CD4-positive, CD25-positive, alpha-beta regulatory T cell (primary cell): ENCODE measurements at regions not wholly inside any gene's neighbourhood (a gene's known extent, or its start where the extent isn't known, plus 50 kb on each side); places are given as distances from the start of the nearest gene placed in this dataset.

Experiments used
- ATAC-seq, 2 donors: fragments of 150-1000 bp; cut with Tn5 transposase; one replicate each; pipeline ENCODE4 v1.10.0; 2021; ENCODE audit warnings: low read depth in 2 of 2, moderate number of reproducible peaks in 2 of 2, moderate library complexity in 1 of 2
- DNase-seq, 3 donors: peaks; one replicate each; pipeline versions ENCODE4 v3.0.0 to v3.0.0-alpha.2; 2012 to 2022; ENCODE audit warnings: mixed read lengths in 1 of 3
- H3K27ac ChIP-seq: one replicate; pipeline ENCODE4 v1.7.0; 2013; ENCODE audit warnings: mild to moderate bottlenecking, low read length; ENCODE audit not compliant: insufficient read depth, poor library complexity, severe bottlenecking
- H3K27me3 ChIP-seq: one replicate; pipeline ENCODE4 v1.7.0; 2013; ENCODE audit warnings: low read length; ENCODE audit not compliant: control insufficient read depth, insufficient read depth
- H3K36me3 ChIP-seq: one replicate; pipeline ENCODE4 v1.7.0; 2013; ENCODE audit warnings: mild to moderate bottlenecking, low read length, moderate library complexity; ENCODE audit not compliant: control insufficient read depth, insufficient read depth
- H3K4me1 ChIP-seq: 2 replicates; pipeline ENCODE4 v1.7.0; 2013; ENCODE audit warnings: mild to moderate bottlenecking, low read length; ENCODE audit not compliant: insufficient read depth, control insufficient read depth, poor library complexity, severe bottlenecking
- H3K4me3 ChIP-seq: one replicate; pipeline ENCODE4 v1.7.0; 2013; ENCODE audit warnings: low read depth, mild to moderate bottlenecking, low read length, moderate library complexity
- H3K9me3 ChIP-seq, 2 experiments: 1 replicate in 1 of 2; 2 replicates in 1 of 2; pipeline ENCODE4 v1.7.0; 2013; ENCODE audit warnings: low read length in 2 of 2, mild to moderate bottlenecking in 1 of 2, moderate library complexity in 1 of 2; ENCODE audit not compliant: control insufficient read depth in 2 of 2
- H3K27ac Mint-ChIP-seq, 3 donors: one replicate each; pipeline ENCODE4 v1.8.0; 2020 to 2022; ENCODE audit warnings: mild to moderate bottlenecking in 3 of 3, mixed read lengths in 3 of 3, moderate library complexity in 2 of 3
- H3K27me3 Mint-ChIP-seq: one replicate; pipeline ENCODE4 v1.8.0; 2022; ENCODE audit warnings: mild to moderate bottlenecking, mixed read lengths
- H3K36me3 Mint-ChIP-seq: one replicate; pipeline ENCODE4 v1.8.0; 2020; ENCODE audit warnings: mixed read lengths
- H3K4me1 Mint-ChIP-seq, 4 donors: one replicate each; pipeline ENCODE4 v1.8.0; 2020 to 2022; ENCODE audit warnings: mixed read lengths in 4 of 4, mild to moderate bottlenecking in 1 of 4
- H3K4me3 Mint-ChIP-seq, 4 donors: one replicate each; pipeline ENCODE4 v1.8.0; 2020 to 2022; ENCODE audit warnings: mild to moderate bottlenecking in 4 of 4, mixed read lengths in 4 of 4, moderate library complexity in 3 of 4
- H3K9me3 Mint-ChIP-seq, 7 donors: one replicate each; pipeline ENCODE4 v1.8.0; 2020 to 2022; ENCODE audit warnings: mixed read lengths in 7 of 7, mild to moderate bottlenecking in 3 of 7, moderate library complexity in 2 of 7

DNA sequence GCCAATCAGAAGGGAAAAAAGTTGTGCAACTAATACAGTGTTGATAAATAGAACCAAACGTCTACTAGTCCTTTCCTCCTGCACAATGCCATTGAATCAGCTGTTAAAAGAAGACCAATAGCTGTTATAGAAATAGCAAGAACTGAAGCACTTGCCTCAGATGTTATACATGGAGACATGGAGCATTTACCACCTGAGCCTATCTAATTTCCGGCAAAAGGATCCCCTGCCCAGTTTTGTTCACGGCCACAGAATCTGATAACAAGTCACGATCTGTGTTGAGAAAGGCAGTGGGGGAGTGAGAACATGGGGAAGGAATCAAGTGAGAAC is 285.4 kb downstream of the ZEB2 start:
- H3K36me3 Mint-ChIP-seq, result no peaks in the 10 kb centered on the region
- H3K4me1 ChIP-seq, result peaks cover 26% of the 10 kb centered on the region
- H3K4me1 Mint-ChIP-seq, result peaks cover 32 to 49% (median 37%) of the 10 kb centered on the region in 4 donors
- H3K27me3 Mint-ChIP-seq, result no peaks in the 10 kb centered on the region
- H3K9me3 Mint-ChIP-seq, result no peaks in the 10 kb centered on the region
- no peaks in the 10 kb centered on the region for H3K9me3 ChIP-seq
- peak overlapping the region in 1 of 3 donors; percentile 70 for H3K27ac Mint-ChIP-seq
- peak overlapping the region in 3 of 4 donors; percentile 1 to 7 (median 5) for H3K4me3 Mint-ChIP-seq
- H3K27me3 ChIP-seq, result no peaks in the 10 kb centered on the region
- peak overlapping the region; percentile 66 for H3K4me3 ChIP-seq
- no peak for ATAC-seq
- H3K27ac ChIP-seq, result no peak overlapping the region
- no peaks in the 10 kb centered on the region for H3K36me3 ChIP-seq
- no peak for DNase-seq

GRCh38 chr2:144233733-144234541 is 286.0 kb downstream of the ZEB2 start:
- no peaks in the 10 kb centered on the region for H3K9me3 Mint-ChIP-seq
- peak in 1 of 2 donors; percentile 31 for ATAC-seq
- H3K27ac ChIP-seq, result no peak overlapping the region
- H3K4me1 ChIP-seq, result peaks cover 26% of the 10 kb centered on the region
- no peaks in the 10 kb centered on the region for H3K9me3 ChIP-seq
- no peaks in the 10 kb centered on the region for H3K27me3 ChIP-seq
- no peaks in the 10 kb centered on the region for H3K36me3 ChIP-seq
- H3K27me3 Mint-ChIP-seq, result no peaks in the 10 kb centered on the region
- peak in 1 of 3 donors; percentile 44 for DNase-seq
- H3K4me3 ChIP-seq, result peak overlapping the region; percentile 66
- peak overlapping the region in 2 of 3 donors; percentile 70 to 86 for H3K27ac Mint-ChIP-seq
- H3K4me1 Mint-ChIP-seq, result peaks cover 32 to 47% (median 37%) of the 10 kb centered on the region in 4 donors
- no peaks in the 10 kb centered on the region for H3K36me3 Mint-ChIP-seq
- H3K4me3 Mint-ChIP-seq, result peak overlapping the region in 3 of 4 donors; percentile 1 to 51 (median 26)

DNA sequence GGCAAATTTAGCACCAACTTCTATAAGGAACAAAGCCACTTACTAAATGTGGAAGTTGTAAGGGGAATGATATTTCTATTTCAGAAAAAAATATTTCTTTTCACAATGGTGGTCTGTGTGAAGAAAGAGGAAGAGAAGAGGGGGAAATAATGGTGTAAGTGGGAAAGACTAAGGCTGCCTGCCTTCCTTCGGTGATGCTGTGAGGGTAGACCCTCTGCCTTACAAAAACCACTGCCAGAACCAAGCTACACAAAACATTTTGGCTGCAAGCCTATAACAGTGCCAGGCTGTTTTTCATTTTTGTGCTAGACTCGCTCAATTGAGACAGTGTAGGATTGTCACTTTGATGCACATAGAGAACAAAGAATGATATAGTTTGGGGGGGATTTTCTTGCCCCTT is 286.6 kb downstream of the ZEB2 start:
- Histone ChIP-seq H3K27ac (peak overlapping the region; percentile 6), H3K36me3 (no peaks in the 10 kb centered on the region), H3K4me1 (peaks cover 26% of the 10 kb centered on the region), H3K27me3 (no peaks in the 10 kb centered on the region), H3K9me3 (no peaks in the 10 kb centered on the region), H3K4me3 (peak overlapping the region; percentile 66)
- no peaks in the 10 kb centered on the region for H3K27me3 Mint-ChIP-seq
- no peaks in the 10 kb centered on the region for H3K36me3 Mint-ChIP-seq
- peak overlapping the region in 3 of 4 donors; percentile 11 to 29 (median 26) for H3K4me3 Mint-ChIP-seq
- peak overlapping the region in 2 of 3 donors; percentile 74 to 86 for H3K27ac Mint-ChIP-seq
- no peak for ATAC-seq
- peaks cover 27 to 47% (median 33%) of the 10 kb centered on the region in 4 donors for H3K4me1 Mint-ChIP-seq
- no peak for DNase-seq
- H3K9me3 Mint-ChIP-seq, result no peaks in the 10 kb centered on the region

- no peaks in the 10 kb centered on the region for H3K27me3 ChIP-seq
- no peak overlapping the region for H3K4me3 Mint-ChIP-seq
- no peak for ATAC-seq
Measured at GRCh38 chr2:144230448-144231085, 289.4 kb downstream of the ZEB2 start.

DNA sequence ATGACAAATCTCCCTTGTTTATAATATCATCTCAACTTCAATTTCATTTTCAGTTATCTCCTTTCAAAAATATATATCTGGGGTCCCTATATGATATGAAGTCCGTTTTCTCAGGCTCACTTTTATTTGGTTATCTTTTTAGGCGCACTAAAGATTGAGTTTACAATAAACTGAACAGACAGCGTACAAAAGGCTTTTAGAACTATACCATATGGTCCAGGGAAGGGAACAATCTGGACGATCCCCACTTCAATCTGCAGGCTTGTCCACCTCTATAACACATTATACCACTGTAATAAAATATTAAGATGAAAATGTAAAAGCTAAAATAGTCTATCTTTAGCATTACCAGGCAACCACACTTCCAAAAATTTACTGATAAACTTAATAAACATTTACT is 289.9 kb downstream of the ZEB2 start:
- H3K9me3 ChIP-seq, result no peaks in the 10 kb centered on the region
- H3K4me3 Mint-ChIP-seq, result no peak overlapping the region
- peaks cover 23% of the 10 kb centered on the region for H3K4me1 ChIP-seq
- ATAC-seq (no peak), DNase-seq (no peak)
- no peak overlapping the region for H3K27ac Mint-ChIP-seq
- H3K36me3 Mint-ChIP-seq, result no peaks in the 10 kb centered on the region
- peaks cover 0 to 2% (median 0%) of the 10 kb centered on the region in 7 donors for H3K9me3 Mint-ChIP-seq
- no peaks in the 10 kb centered on the region for H3K36me3 ChIP-seq
- H3K4me3 ChIP-seq, result no peak overlapping the region
- H3K4me1 Mint-ChIP-seq, result peaks cover 22 to 40% (median 24%) of the 10 kb centered on the region in 4 donors
- no peak overlapping the region for H3K27ac ChIP-seq
- H3K27me3 ChIP-seq, result no peaks in the 10 kb centered on the region
- no peaks in the 10 kb centered on the region for H3K27me3 Mint-ChIP-seq

More at GRCh38 chr2:144230448-144231085, 289.4 kb downstream of the ZEB2 start:
- Histone ChIP-seq H3K4me3 (no peak overlapping the region), H3K9me3 (no peaks in the 10 kb centered on the region), H3K36me3 (no peaks in the 10 kb centered on the region), H3K27ac (no peak overlapping the region), H3K4me1 (peaks cover 26% of the 10 kb centered on the region)
- Mint-ChIP-seq H3K36me3 (no peaks in the 10 kb centered on the region), H3K4me1 (peaks cover 24 to 46% (median 26%) of the 10 kb centered on the region in 4 donors), H3K27ac (no peak overlapping the region), H3K27me3 (no peaks in the 10 kb centered on the region), H3K9me3 (peaks cover 0 to under 1% (median 0%) of the 10 kb centered on the region in 7 donors)
- no peak for DNase-seq

DNA sequence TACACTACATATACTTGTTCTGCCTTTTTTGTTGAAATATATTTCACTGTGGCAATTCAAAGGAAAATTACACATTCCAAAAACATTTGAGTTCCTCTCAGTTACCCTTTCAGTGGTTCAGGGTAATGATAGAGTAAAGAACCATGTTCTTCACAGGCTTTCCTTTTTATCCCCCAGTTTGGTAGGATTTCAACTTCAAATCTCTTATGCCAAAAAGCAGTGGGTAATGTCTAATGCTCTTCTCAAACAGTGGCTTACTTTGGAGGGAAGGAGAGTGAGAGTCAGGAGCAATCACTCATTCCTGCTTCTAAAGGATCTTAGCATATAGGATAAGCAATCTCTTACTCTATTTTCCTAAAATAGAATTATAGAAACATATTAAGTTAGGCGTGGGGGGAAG is 290.6 kb downstream of the ZEB2 start:
- Histone ChIP-seq H3K4me1 (peaks cover 16% of the 10 kb centered on the region), H3K27ac (no peak overlapping the region), H3K36me3 (no peaks in the 10 kb centered on the region), H3K27me3 (no peaks in the 10 kb centered on the region), H3K4me3 (no peak overlapping the region), H3K9me3 (no peaks in the 10 kb centered on the region)
- Mint-ChIP-seq H3K4me1 (peaks cover 16 to 33% (median 18%) of the 10 kb centered on the region in 4 donors), H3K36me3 (no peaks in the 10 kb centered on the region), H3K27me3 (no peaks in the 10 kb centered on the region), H3K4me3 (no peak overlapping the region), H3K9me3 (peaks cover 0 to 2% (median 0%) of the 10 kb centered on the region in 7 donors), H3K27ac (no peak overlapping the region)
- ATAC-seq (no peak), DNase-seq (no peak)

DNA sequence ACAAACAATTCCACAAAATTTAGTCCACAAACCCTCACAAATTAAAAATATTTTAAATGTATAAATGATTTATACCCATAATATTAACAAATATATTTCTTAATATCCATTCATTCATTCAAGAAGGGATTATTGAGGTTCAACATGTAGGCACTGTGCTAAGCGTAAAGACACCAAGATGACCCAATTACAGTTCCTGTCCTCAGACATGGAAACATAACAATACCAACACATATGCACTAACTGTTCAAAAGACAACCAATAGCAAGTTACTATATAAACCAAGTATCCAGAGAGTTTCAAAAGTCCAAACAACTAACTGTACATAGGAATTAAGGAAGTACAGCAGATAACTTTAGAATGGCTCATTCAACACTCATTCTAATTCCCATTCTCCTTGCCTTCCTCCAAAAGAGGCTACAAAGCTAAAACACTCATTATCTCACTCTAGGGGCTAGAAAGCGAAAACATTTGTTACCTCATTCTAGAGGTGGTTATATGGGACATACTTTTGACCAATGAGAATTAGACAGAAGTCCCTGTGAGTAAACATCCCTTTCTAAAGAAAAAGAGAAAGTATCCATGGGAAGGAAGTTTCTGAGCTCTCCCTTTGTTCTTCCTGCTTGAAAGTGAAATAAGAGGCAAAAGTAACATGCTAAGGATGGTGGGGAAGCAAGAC is 292.4 kb downstream of the ZEB2 start:
- H3K27ac Mint-ChIP-seq, result no peak overlapping the region

More for the DNA sequence above, 292.4 kb downstream of the ZEB2 start:
- ATAC-seq (no peak), DNase-seq (no peak)
- Histone ChIP-seq H3K4me3 (no peak overlapping the region), H3K9me3 (no peaks in the 10 kb centered on the region), H3K36me3 (no peaks in the 10 kb centered on the region), H3K27me3 (no peaks in the 10 kb centered on the region), H3K4me1 (peaks cover 5% of the 10 kb centered on the region), H3K27ac (no peak overlapping the region)
- H3K27me3 Mint-ChIP-seq, result no peaks in the 10 kb centered on the region
- peaks cover 2 to 16% (median 6%) of the 10 kb centered on the region in 4 donors for H3K4me1 Mint-ChIP-seq
- H3K36me3 Mint-ChIP-seq, result no peaks in the 10 kb centered on the region
- no peak overlapping the region for H3K4me3 Mint-ChIP-seq
- H3K9me3 Mint-ChIP-seq, result peaks cover 0 to 2% (median 0%) of the 10 kb centered on the region in 7 donors
